HL-60 (cell line): ENCODE measurements at regions not wholly inside any gene's neighbourhood (a gene's known extent, or its start where the extent isn't known, plus 50 kb on each side); places are given as distances from the start of the nearest gene placed in this dataset.

Source experiments
- CTCF ChIP-seq: IDR thresholded peaks from one replicate; pipeline ENCODE4 v1.5.1; 2011; ENCODE audit warnings: low read length, control low read depth, inconsistent platforms; ENCODE audit not compliant: insufficient read depth
- POLR2AphosphoS5 ChIP-seq: IDR thresholded peaks from 2 replicates; pipeline ENCODE4 v1.6.1; 2012; ENCODE audit warnings: low read depth
- REST ChIP-seq: IDR thresholded peaks from 2 replicates; pipeline ENCODE4 v1.6.1; 2012; ENCODE audit warnings: low read depth; ENCODE audit not compliant: insufficient replicate concordance

GRCh38 chr4:14434916-14435315, 567.4 kb upstream of the CPEB2 start:
- TF ChIP-seq REST (no peak), CTCF (no peak), POLR2AphosphoS5 (no peak)
